MCF 10A (cell line): ENCODE measurements at regions not wholly inside any gene's neighbourhood (a gene's known extent, or its start where the extent isn't known, plus 50 kb on each side); places are given as distances from the start of the nearest gene placed in this dataset.

ENCODE experiments used
- BruUV-seq: library from RNA; stranded (reverse); fragments of 400-500 nt; replicated peaks from 2 replicates; lab custom pipeline; 2021; lab: Mats Ljungman, UMichigan
- CTCF ChIA-PET: fragments of 300-600 bp; sonication (Branson Sonifier 250); formaldehyde crosslinking; extraction: SDS; loops from one replicate; lab custom pipeline; 2021; ENCODE audit warnings: antibody characterized with exemption, inconsistent platforms; lab: Yijun Ruan, JAX
- POLR2A ChIA-PET: fragments of 300-600, 350-650 bp; sonication (Branson Sonifier 250); formaldehyde crosslinking; extraction: SDS; loops from one replicate; lab custom pipeline; 2020; ENCODE audit warnings: antibody characterized with exemption, inconsistent platforms; lab: Yijun Ruan, JAX
- DNase-seq: peaks from one replicate; pipeline ENCODE4 v3.0.0-alpha.2; 2018; ENCODE audit not compliant: unreplicated experiment
- H3K27ac Mint-ChIP-seq: one replicate; pipeline ENCODE4 v1.8.0; 2022; ENCODE audit warnings: mild to moderate bottlenecking, low read depth, mixed read lengths; ENCODE audit not compliant: unreplicated experiment
- H3K27me3 Mint-ChIP-seq: one replicate; pipeline ENCODE4 v1.8.0; 2022; ENCODE audit warnings: mixed read lengths; ENCODE audit not compliant: insufficient read depth, unreplicated experiment
- H3K36me3 Mint-ChIP-seq: one replicate; pipeline ENCODE4 v1.8.0; 2022; ENCODE audit warnings: mild to moderate bottlenecking, moderate library complexity, mixed read lengths; ENCODE audit not compliant: insufficient read depth, unreplicated experiment
- H3K4me1 Mint-ChIP-seq: one replicate; pipeline ENCODE4 v1.8.0; 2022; ENCODE audit warnings: mixed read lengths; ENCODE audit not compliant: insufficient read depth, unreplicated experiment
- H3K4me3 Mint-ChIP-seq: one replicate; pipeline ENCODE4 v1.8.0; 2022; ENCODE audit warnings: mild to moderate bottlenecking, moderate library complexity, mixed read lengths; ENCODE audit not compliant: unreplicated experiment
- H3K9me3 Mint-ChIP-seq: one replicate; pipeline ENCODE4 v1.8.0; 2022; ENCODE audit warnings: mixed read lengths; ENCODE audit not compliant: unreplicated experiment
- intact Hi-C: fragments of 100-400 bp; cut with micrococcal nuclease; formaldehyde crosslinking; loops from 2 replicates; pipeline ENCODE4 v1.14.1; 2022
- TF ChIP-seq, protein P1 (sequence below): fragments of 200-600 bp; IDR thresholded peaks from one replicate; pipeline ENCODE4 v1.8.0; 2022; ENCODE audit warnings: antibody characterized with exemption, mild to moderate bottlenecking; ENCODE audit not compliant: unreplicated experiment

DNA sequence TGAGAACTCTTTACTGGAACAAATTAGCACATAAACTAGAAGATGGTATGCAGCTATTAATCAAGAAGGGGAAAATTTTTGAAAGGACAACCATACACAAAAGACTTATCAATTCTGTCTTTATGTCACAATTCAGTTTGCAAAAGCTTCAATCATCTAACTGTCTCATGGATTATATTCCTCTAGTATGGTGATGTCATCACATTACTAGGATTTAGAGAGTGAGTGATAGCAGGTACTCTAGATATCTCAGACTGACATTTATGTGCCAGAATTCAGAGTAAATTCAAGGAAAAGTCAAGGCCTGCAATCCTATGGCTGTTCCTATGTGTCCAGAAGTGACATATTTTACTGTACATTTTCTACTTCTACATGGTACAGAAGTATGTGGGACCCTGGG, 318.9 kb upstream of the GRAMD2B start:
- TF ChIP-seq, protein P1, sequence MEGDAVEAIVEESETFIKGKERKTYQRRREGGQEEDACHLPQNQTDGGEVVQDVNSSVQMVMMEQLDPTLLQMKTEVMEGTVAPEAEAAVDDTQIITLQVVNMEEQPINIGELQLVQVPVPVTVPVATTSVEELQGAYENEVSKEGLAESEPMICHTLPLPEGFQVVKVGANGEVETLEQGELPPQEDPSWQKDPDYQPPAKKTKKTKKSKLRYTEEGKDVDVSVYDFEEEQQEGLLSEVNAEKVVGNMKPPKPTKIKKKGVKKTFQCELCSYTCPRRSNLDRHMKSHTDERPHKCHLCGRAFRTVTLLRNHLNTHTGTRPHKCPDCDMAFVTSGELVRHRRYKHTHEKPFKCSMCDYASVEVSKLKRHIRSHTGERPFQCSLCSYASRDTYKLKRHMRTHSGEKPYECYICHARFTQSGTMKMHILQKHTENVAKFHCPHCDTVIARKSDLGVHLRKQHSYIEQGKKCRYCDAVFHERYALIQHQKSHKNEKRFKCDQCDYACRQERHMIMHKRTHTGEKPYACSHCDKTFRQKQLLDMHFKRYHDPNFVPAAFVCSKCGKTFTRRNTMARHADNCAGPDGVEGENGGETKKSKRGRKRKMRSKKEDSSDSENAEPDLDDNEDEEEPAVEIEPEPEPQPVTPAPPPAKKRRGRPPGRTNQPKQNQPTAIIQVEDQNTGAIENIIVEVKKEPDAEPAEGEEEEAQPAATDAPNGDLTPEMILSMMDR, result no peak
- intact Hi-C loops, result no loop called here
- ChIA-PET CTCF (interaction anchor here (0.7 kb wide), 1 partner anchor 52 kb away, joined by 3 read pairs; no protein-coding TSS in a partner anchor), POLR2A (interaction anchor here (0.6 kb wide), 1 partner anchor 419 kb away, joined by 3 read pairs; no protein-coding TSS in a partner anchor)
- no TSS peak for BruUV-seq
- Mint-ChIP-seq H3K4me3 (no peak overlapping the region), H3K9me3 (peaks cover 7% of the 10 kb centered on the region), H3K4me1 (peaks cover 21% of the 10 kb centered on the region), H3K27ac (no peak overlapping the region), H3K36me3 (no peaks in the 10 kb centered on the region), H3K27me3 (no peaks in the 10 kb centered on the region)
- DNase-seq, result no peak

DNA sequence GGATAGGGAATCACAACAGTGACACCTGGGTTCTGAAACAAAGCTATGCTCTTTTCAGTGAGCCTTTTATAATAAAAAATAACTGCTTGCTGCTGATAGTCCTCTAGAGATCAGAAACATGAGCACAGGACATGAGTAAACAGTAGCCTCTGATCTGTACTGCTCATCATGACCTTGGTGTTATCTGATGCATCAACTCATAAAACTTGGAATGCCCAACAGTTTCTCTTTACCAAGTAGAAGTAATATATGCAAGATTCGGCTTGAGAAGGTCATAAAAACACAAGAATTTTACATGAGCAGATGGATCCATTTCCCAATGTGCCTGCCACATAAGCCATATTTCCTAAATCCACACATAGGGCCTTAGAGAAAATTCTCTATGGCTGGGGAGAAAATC, 318.3 kb upstream of the GRAMD2B start:
- no peak for DNase-seq
- Mint-ChIP-seq H3K36me3 (no peaks in the 10 kb centered on the region), H3K27ac (no peak overlapping the region), H3K4me1 (peaks cover 21% of the 10 kb centered on the region), H3K9me3 (peaks cover 7% of the 10 kb centered on the region), H3K27me3 (no peaks in the 10 kb centered on the region), H3K4me3 (no peak overlapping the region)
- ChIA-PET POLR2A (no interaction called here), CTCF (interaction anchor here (0.7 kb wide), 1 partner anchor 53 kb away, joined by 3 read pairs; no protein-coding TSS in a partner anchor)
- no TSS peak for BruUV-seq
- TF ChIP-seq, protein P1, result no peak
- intact Hi-C loops, result no loop called here

DNA sequence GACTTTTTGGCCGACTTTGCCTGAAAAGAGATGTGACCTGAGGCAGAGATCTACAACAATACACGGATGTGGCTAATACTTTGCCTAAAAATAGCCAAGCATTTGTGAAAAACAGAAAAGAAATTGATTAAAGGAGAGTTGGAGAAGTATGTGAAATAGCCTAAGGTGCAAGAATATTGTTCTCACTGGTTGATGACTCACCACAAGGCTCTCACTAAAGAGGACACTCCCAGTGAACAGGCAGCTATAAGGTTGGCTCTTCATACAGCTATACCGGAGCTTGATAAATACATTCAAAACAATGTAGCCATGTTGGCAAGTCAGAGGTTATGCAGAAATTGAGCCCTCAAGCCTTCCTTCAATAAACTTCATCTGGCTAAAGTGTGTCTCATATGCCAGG, 317.2 kb upstream of the GRAMD2B start:
- no TSS peak for BruUV-seq
- intact Hi-C loops, result no loop called here
- TF ChIP-seq, protein P1, result no peak
- H3K27me3 Mint-ChIP-seq, result no peaks in the 10 kb centered on the region
- DNase-seq, result peak; percentile 97
- peaks cover 21% of the 10 kb centered on the region for H3K4me1 Mint-ChIP-seq
- ChIA-PET CTCF (no interaction called here), POLR2A (interaction anchor here (0.9 to 1.3 kb wide), 2 partner anchors 19 to 621 kb away, joined by 3 read pairs; no protein-coding TSS in a partner anchor)
- no peaks in the 10 kb centered on the region for H3K36me3 Mint-ChIP-seq
- peaks cover 7% of the 10 kb centered on the region for H3K9me3 Mint-ChIP-seq
- H3K27ac Mint-ChIP-seq, result no peak overlapping the region
- H3K4me3 Mint-ChIP-seq, result no peak overlapping the region

DNA sequence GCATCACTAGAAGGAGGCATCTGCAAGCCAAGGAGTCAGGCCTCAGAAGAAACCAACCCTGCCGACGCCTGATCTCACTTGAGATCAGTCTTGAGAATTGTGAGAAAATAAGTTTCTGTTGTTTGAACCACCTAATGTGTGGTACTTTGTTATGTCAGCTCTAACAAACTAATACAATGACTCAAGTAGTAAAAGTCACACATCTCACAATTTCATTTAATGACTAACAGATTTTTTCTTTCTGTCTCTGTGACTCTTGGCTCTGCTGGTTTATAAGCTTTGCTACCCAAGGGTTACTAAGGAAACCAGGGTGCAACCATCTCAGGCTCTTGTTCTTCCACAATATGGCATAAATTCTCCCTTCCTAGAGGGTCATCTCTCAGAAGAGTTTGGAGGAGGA, 315.8 kb upstream of the GRAMD2B start:
- H3K4me1 Mint-ChIP-seq, result peaks cover 21% of the 10 kb centered on the region

More for the DNA sequence above, 315.8 kb upstream of the GRAMD2B start:
- DNase-seq, result no peak
- TF ChIP-seq, protein P1, result no peak
- Mint-ChIP-seq H3K27me3 (no peaks in the 10 kb centered on the region), H3K36me3 (no peaks in the 10 kb centered on the region), H3K9me3 (peaks cover 16% of the 10 kb centered on the region), H3K27ac (peak overlapping the region; percentile 82), H3K4me3 (no peak overlapping the region)
- POLR2A ChIA-PET, result interaction anchor here (0.7 to 1.3 kb wide), 3 partner anchors 18 to 1358 kb away, joined by 3 read pairs; no protein-coding TSS in a partner anchor
- CTCF ChIA-PET, result no interaction called here
- no TSS peak for BruUV-seq
- intact Hi-C loops, result no loop called here
